ENCODE measurements at regions not wholly inside any gene's neighbourhood (a gene's known extent, or its start where the extent isn't known, plus 50 kb on each side); places are given as distances from the start of the nearest gene placed in this dataset.
"Not testable (repeated sequence)": the region's sequence is repeated elsewhere in the genome, so short reads cannot be mapped to it uniquely, and the experiment has no call there.

DNA sequence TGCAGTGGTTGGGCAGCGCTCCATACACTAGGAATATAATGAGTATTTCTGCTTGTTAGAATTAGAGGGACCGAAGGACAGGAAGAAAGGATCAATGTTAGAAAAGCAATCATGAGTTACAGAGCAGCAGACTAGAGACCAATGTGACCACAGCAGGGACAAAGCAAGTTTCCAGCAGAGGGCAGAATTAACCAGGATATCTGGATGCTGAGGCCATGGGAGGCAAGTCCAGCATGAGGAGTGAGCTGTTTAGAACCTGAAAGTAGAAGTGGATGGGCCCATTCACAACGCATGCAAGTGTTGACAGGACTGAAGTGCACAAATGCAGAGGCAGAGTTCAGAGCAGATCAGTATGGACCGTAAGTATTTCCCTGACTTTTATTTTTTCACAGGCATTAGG is 910.4 kb upstream of the GYPC start:
- no peak for DNase-seq

DNA sequence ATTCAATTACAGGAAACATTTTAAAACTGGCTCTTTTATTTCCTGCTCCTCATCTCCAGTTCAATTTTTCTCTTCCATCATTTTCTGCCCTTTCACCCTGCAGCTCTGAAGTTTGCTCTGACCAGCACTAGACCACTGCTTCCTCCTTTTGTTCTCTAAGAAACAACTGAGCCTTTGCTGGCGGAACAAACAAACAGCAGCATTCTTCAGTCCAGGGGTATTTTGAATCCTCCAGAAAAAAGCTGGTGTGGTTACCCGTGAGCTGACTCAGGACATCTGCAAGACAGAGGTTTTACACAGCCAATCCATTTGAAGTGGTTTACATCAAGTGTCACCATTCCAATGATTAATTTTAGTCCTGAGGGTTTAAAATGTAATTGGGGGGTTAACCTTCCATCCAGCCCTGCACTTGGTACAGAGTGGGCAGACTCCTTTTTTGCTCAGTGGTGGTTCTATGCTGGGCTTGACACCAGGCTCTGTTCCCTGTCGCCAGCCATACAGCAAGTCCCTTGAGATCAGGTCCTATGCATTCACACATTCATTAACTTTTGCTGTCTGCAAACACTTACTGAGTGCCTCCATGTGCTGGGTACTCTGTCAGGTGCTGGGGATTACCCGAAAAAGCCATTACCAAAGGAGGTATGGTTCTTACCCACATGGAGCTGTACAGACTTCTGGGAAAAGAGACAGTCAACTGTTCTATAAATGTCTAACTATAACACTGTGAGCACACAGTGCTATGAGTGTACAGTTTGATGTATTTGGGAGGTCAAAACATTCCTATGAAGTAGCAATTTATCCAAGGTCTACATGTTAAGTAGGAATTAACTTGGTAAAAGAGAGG is 909.4 kb upstream of the GYPC start:
- DNase-seq = no peak

DNA sequence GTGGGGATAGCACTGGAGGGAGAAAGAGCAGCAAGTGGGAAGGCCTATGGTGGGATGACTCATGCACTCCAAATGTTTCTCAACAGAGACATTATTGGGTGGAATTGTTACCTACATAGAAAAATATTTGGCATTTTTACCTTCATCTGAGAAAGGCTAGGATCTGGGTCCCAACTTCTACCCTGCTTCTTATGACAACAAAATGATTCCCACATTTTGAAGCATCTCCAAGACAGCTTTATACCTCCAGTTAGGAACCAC is 908.9 kb upstream of the GYPC start:
- DNase-seq = no peak

DNA sequence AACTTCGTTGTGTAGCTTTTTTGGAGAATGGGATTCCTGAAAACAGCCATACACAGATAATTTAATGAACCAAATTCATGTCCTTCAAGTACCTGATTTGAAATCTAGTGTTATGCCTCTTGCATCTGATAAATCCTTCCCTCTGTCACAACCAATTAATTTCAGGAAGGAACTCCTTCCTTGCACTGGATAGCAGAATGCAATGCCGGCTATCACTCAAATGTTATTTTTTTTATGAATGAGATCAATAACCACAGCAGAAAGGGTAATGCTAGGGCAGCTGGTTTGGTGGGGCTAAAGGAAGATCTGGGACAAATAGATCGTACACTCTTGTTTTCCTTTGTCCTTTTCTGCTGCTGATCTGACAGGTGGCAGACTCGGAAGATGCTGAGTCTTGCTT is 899.5 kb upstream of the GYPC start:
- DNase-seq = no peak

DNA sequence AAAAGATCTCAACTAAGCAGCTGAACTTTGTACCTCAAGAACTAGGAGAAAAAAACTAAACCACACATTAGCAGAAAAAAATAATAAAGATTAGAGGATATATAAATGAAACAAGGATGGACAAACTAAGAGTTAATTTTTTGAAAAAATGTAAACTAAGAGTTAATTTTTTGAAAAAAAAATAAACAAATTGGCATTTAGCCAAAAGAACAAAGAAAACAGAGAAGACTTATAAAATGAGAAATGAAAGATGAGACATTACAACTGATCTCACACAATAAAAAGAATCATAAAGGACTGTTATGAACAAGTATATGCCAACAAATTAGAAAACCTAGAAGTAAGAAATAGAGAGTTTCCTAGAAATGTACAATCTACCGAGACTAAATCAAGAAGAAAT is 859.2 kb upstream of the GYPC start:
- no peak for DNase-seq

DNA sequence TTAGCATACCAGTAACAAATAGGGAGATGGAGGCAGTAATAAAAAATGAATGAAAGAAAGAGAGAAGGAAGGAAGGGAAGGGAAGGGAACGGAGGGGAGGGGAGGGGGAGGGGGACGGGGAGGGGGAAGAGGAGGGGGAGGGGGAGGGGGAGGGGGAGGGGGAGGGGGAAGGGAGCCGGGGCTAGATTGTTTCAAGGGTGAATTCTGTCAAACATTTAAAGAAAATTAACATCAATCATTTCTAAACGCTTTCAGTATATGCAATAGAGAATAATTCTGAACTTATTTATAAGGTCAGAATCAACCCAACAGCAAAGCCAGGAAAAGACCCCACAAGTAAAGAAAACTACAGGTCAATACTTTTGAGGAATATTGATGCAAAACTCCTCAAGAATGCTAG is 858.8 kb upstream of the GYPC start:
- DNase-seq = no peak

DNA sequence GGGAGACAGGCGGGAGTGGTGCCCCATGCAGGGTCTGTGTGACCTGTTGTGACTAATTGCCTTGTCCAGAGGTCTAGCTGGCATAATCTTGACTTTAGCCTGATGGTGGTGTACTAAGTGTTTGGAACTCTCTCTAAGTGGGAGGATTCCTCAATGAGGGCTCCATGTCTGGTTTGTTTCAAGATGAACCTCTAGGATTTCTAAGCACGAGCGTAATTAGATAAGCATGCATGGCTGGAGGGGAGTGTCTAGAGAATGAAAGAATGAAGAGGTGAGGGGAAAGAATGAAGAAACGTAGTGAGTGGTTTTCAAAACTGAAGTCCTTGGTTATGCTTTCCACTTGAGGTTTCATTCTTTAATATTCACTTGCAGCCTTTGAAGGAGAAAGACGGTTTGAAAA is 833.2 kb upstream of the GYPC start:
- no peak for DNase-seq

DNA sequence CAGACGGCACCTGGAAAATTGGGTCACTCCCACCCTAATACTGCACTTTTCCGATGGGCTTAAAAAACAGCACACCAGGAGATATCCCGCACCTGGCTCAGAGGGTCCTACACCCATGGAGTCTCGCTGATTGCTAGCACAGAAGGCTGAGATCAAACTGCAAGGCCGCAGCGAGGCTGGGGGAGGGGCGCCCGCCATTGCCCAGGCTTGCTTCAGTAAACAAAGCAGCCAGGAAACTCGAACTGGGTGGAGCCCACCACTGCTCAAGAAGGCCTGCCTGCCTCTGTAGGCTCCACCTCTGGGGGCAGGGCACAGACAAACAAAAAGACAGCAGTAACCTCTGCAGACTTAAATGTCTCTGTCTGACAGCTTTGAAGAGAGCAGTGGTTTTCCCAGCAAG is 830.2 kb upstream of the GYPC start:
- not testable (repeated sequence) for DNase-seq

DNA sequence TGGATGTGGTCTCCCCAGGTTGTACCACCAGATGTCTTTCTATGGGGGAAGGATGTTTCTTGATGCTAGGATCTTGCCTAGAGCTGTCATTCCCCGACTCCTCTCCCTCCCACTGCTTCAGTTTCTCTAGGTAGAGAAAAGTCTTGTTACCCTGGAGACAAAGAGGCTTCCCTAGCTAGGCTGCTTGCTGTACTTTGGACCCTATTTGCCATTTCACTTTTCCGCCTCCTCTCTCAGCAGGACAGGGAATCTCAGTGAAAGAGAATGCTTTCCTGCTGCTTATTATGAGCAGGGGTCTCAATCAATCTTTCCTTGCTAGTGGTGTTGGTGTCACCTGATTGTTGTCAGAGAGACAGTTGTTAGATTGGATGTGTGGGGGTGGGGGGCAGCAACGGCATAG is 818.8 kb upstream of the GYPC start:
- DNase-seq = no peak

DNA sequence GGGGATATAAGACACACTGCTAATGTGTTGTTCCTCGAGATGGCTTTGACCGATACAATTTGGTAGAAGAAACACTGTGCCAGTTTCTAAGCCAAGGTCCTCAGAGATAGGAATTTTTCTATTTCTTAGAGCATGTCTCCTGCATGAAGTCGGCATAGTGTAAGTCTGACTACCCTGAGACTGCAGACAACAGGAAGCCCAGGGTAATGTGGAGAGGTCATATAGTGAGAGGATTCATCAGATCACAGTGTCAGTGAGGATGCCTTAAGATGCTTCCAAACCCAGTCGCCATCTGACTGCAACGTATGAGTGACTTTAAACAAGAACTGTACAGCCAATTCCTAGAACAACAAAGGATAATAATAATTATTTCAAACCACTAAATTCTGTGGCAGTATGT is 818.3 kb upstream of the GYPC start:
- no peak for DNase-seq

DNA sequence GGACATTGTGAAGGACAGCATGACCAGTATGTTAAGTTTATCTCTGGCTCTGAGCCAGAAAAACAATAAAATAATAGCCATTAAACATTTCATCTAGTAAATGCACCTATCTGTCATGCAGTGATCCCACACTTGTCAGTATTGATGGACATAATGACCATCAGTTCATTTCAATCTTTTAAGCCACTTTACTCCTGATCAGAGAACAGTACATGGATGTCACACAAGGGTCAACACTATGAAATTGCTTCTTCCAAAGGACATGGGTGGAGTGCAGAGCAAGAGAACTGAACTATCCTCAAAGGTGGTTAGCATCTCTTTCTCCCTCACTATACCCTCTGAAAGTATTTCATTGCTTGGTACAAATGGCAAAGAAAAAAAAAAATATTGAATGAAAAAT is 816.0 kb upstream of the GYPC start:
- DNase-seq = no peak

DNA sequence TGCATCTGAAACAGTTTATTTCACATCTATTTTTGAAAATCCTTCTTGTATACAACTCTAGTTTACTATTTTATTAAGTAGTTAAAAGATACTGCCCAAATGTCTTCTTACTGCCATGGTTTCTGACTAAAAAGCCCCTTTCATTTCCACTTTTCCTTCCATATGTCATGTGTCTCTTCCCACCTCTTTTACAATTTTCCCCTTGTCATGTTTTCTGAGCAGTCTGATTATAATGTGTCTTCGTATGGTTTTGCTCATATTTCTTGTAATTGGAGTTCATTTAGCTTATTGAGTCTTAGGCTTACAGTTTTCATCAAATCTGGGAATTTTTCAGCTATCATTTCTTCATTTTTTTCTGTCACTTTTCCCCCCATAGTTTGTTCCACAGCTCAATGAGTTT is 813.9 kb upstream of the GYPC start:
- no peak for DNase-seq

DNA sequence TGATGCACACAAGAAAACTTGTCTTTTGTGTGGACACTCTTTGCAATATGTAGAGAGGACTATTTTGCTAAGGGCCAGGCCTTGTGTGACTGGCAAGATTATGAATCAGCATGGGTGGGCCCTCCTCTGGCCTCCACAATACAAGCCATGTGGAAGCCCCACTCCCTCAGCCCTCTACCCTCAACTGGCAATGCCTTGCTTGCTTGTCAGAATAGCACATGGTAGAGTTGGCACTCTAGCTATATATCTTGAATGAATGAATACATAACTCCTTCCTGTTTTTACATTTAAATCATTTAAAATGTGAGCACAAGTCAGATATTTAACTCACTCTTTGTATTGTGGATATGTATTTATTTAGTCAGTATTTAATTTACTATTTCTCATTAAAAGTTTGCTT is 805.4 kb upstream of the GYPC start:
- no peak for DNase-seq

DNA sequence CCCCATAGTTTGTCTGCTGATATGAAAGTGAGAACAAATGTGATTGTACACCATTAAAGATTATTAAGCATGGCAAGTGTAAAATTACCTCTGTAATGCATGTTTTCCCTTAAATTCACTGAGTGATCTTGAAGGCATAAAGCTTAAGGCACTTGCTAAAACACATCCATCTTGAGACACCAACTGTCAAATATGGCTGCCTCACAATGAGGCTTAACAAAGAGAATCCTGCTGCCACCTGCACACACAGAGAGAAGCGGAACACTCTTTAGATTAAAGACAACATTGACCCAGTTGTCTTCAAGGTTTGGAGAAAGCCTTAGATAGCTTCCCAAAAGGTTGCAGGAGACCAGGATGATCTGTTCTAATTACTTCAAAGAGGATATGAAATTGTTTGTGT is 803.6 kb upstream of the GYPC start:
- no peak for DNase-seq

DNA sequence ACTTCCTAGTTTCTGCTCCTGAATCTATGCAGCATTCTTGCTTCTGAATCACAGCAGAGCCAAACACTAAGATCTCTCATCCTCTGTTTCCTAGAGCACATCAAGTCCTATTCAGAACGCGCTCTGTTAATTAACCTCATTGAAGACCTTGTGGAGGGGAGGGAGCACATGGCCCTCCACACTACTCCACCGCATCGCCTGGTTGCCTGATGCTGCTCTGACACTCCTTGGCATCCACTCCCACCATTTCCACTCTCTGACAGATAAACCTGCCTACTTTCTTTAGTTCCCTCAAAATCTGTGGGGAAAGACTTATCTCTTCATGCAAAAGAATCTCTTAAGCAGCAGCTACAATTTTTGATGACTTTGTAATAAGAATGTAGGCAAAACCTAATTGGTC is 802.3 kb upstream of the GYPC start:
- no peak for DNase-seq

DNA sequence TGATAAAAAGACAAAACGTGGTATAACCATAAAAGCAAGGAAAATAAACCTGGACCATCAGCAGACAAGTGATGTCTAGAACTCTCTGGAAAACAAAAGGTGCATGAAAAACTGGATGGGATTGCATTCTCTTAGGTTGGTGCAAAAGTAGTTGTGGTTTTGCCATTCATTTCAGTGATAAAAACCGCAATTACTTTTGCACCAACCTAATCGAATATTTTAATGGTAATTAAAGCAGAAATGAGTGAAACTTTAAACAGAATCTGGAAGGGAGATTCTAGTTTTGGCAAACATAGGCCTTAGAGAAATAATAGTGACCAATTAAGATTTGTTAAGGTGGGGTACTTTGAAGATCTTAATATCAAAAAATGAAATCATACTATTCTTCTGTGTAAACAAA is 800.8 kb upstream of the GYPC start:
- no peak for DNase-seq

DNA sequence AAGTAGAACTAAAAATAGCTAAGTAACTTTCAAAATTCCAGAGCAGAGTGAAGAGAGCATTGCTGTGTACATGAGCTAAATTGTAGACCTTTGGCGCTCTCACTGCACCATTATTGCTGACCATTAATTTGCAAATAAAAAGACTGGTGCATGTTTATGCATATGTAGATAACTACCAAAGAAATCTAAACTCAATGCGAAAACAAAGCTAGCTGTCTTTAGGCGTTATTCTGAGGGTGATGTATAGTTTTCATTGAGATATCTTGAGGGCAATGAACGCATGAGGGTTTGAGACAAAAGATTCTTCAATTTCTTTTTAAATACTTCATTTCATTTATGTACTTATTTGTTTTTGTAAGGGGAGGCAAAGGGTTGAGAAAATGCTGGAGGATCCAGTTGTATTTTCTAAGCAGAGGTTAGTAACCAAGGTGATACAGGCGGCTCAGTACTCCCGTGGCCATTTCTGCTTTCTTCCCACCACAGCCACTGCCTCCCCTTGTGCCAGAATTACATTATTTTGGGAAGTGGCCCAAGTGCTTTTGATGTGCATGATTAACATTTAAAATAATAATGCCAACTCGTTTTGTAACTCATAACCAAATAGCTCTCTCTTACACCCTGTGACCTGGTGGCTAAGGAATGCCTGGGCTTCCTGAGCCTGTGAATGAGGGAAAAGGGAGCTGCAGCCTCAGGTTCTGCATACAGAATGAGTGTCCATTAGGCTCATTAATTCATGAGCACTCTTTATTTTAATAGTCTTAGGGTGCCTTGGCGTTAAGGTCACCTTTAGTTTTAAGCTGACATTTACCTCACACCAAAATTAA is 797.8 kb upstream of the GYPC start:
- DNase-seq = no peak

DNA sequence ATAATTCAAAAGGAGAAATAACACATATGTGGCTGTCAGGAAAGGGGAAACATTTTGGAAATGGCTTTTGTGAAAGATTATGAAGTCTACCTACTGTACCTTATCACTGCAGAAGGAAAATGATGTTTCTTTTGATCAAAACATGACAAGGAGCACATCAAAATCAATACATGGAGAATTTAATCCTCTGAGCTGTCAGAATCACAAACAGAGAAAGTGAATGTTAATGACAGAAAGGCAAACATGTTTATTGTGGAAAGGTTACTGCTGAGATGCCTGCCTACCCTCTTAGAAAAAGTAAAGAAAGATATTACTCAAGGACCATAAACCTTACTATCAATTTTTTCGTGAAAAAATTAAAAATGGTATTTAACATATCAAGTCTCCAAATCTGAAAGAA is 794.5 kb upstream of the GYPC start:
- no peak for DNase-seq

DNA sequence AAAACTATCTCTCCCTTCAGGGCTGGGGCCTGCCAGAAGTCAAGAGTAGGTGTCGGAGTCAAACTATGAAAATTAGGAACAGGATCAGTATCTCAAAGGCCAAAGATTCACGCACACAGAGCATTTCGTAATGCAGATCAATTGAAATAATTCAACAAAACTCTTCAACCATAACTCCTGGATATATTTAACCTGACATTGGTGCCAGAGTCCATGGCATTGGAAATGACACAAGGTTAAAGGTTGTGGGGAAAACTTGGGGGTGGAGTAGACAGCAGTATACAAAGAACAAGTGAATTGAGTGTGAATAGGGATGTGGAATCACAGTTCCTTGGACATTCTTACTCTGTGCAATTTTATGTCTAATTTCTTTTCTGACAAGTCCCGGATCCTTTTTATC is 788.0 kb upstream of the GYPC start:
- DNase-seq = no peak

DNA sequence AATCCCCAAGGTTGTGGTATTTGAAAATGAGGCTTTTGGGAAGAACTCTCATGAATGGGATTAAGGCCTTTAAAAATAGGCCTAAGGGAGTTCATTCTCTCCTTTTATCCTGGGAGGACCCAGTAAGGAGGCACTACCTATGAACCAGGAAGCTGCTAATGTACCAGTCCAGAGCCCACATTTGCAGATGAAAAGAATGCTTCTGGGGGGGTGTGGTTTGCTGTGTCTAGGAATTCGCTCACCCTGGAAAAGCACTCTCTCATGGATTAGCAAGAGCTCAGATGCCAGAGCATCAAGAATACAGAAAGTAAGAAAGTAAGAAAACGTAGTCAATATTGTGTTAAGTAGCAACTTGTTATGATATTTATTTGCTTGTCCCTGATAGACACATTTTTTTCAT is 785.7 kb upstream of the GYPC start:
- DNase-seq = no peak

DNA sequence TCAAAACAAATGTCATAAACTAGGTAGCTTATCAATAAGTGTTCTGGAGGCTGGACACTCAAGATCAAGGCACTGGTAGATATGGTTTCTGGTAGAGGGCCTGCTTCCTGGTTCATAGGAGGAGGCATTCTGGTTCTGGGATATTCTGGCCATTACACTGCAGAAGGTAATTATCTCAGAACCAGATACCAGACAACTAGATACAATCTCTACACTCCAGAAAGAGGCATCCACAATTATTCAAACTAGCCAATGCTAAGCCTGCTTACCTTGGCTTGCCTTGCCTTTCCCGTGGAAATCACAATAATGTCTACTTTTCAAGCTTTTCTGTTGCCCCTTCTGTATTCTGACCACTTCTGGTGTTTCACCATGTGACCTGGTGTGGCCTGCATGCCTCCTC is 785.2 kb upstream of the GYPC start:
- no peak for DNase-seq

DNA sequence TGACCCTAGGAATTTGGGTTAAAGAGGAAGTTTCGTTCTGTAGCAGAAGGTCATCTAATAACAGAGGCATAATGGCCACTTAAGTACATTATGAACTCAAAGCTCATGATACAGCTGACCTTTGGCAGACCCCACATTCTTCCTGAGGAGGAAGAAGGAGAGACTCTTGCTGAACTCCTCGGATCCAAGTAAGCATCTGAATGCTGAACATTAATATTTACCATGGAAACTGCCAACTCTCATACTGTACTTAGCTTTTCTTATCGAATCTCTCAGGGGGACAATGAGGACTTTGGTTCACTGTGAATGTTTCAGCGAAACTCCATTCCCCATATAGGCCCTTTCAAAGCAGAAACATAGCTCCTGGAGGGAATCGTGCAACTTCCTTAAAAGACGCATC is 781.4 kb upstream of the GYPC start:
- DNase-seq = no peak

DNA sequence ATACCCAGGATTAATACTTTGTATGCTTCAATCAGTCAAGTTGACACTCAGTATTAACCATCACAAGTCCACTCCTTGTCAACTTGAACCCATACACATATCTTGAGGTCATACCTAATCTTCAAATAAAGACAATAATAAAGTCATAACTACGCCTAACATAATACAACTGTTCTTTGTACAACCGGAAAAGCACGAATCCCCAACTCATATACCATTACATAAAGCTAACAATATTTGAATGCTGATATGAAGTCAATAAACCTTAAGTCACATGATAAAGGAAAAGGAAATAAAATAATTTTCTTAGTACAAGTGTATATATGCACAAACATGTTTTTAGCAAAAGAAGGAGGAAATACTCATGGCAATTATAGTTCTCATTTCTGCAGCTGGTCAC is 770.6 kb upstream of the GYPC start:
- DNase-seq = no peak

DNA sequence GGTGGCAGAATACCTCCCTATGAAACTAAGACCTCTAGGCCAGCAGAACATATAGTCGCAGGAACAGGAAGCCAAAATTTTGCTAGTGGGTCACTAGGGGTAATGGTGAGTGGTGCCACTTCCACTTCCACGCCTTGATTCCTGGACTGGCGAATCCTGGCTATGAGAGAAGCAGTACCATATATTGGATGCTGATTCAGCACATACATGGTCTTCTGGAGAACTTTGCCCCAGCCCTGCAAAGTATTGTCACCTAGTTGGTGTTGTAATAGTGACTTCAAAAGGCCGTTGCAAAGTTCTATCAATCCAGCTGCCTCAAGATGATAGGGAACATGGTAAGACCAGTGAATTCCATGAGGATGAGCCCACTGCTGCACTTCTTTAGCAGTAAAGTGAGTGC is 769.8 kb upstream of the GYPC start:
- DNase-seq = no peak

DNA sequence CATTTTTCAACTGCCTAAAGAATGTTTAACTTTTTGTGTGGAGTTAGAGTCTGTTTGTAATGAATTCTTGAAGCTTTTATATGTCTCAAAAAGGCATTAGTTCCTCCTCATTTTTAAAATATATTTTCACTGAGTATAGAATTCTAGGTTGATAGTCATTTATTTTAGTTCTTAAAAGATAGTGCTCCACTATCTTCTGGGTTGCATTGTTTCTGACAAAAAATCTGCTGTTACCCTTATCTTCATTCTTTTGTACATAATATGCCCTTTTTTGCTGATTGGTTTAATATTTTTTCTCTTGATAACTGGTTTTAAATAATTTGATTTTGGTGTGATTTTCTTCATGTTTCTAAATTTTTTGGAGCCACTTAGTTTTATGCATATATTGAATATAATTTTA is 754.7 kb upstream of the GYPC start:
- DNase-seq = no peak
